HG03558 (cell line): ENCODE measurements at regions not wholly inside any gene's neighbourhood (a gene's known extent, or its start where the extent isn't known, plus 50 kb on each side); places are given as distances from the start of the nearest gene placed in this dataset.

Source experiments
- ATAC-seq: cut with Tn5 transposase; IDR thresholded peaks from one replicate; pipeline ENCODE4 v1.9.1; 2021; ENCODE audit warnings: moderate number of reproducible peaks; ENCODE audit not compliant: unreplicated experiment; ENCODE audit errors: extremely low read depth

- ATAC-seq: no peak
Measured at GRCh38 chr3:72572489-72573007, 275.7 kb downstream of the SHQ1 start.

GRCh38 chr3:72571638-72572114 is 276.6 kb downstream of the SHQ1 start:
- ATAC-seq: no peak

- no peak for ATAC-seq
Measured at GRCh38 chr3:72571052-72571451, 277.2 kb downstream of the SHQ1 start.

- ATAC-seq: no peak
Measured at GRCh38 chr3:72569754-72570440, 278.3 kb downstream of the SHQ1 start.

GRCh38 chr3:72568083-72568482 is 280.2 kb downstream of the SHQ1 start:
- ATAC-seq: no peak

- no peak for ATAC-seq
Measured at GRCh38 chr3:72567474-72567873, 280.8 kb downstream of the SHQ1 start.

- no peak for ATAC-seq
Measured at GRCh38 chr3:72565593-72565992, 282.7 kb downstream of the SHQ1 start.

- ATAC-seq: no peak
Measured at GRCh38 chr3:72563690-72564370, 284.4 kb downstream of the SHQ1 start.

- no peak for ATAC-seq
Measured at GRCh38 chr3:72560846-72561675, 287.2 kb downstream of the SHQ1 start.

- ATAC-seq: no peak
Measured at GRCh38 chr3:72559385-72559784, 288.9 kb downstream of the SHQ1 start.

GRCh38 chr3:72558001-72558400 is 290.2 kb downstream of the SHQ1 start:
- ATAC-seq: no peak

GRCh38 chr3:72555714-72556113 is 292.5 kb downstream of the SHQ1 start:
- no peak for ATAC-seq

GRCh38 chr3:72554689-72555088 is 293.6 kb downstream of the SHQ1 start:
- no peak for ATAC-seq

GRCh38 chr3:72553298-72553697 is 294.9 kb downstream of the SHQ1 start:
- ATAC-seq: no peak

GRCh38 chr3:72550582-72551262 is 297.5 kb downstream of the SHQ1 start:
- ATAC-seq: no peak

- ATAC-seq: no peak
Measured at GRCh38 chr3:72549761-72550581, 298.3 kb downstream of the SHQ1 start.

- no peak for ATAC-seq
Measured at GRCh38 chr3:72548981-72549380, 299.3 kb downstream of the SHQ1 start.

- ATAC-seq: no peak
Measured at GRCh38 chr3:72548461-72548860, 299.8 kb downstream of the SHQ1 start.

- ATAC-seq: no peak
Measured at GRCh38 chr3:72547183-72547582, 301.1 kb downstream of the SHQ1 start.
